ENCODE measurements at regions not wholly inside any gene's neighbourhood (a gene's known extent, or its start where the extent isn't known, plus 50 kb on each side); places are given as distances from the start of the nearest gene placed in this dataset.

- Histone ChIP-seq H3K27ac (no peak overlapping the region), H3K27me3 (replicated peaks) (no peaks in the 10 kb centered on the region), H3K36me3 (replicated peaks) (no peaks in the 10 kb centered on the region), H3K4me3 (ENCODE audit: low read depth, low read length) (no peak overlapping the region)
- in situ Hi-C loops (cut with HindIII; ENCODE audit: low pct_ligation_motif_present, low sequenced_read_pairs) = no loop called here
- DNase-seq = no peak
- no peak for TF ChIP-seq CTCF (IDR thresholded peaks at IDR 0.05; ENCODE audit: low read depth, low read length, missing control alignments)
Measured at GRCh38 chr4:126859872-126860271, 772.9 kb upstream of the INTU start.

GRCh38 chr4:126860308-126860707, 772.4 kb upstream of the INTU start:
- in situ Hi-C loops (cut with HindIII; ENCODE audit: low pct_ligation_motif_present, low sequenced_read_pairs) = no loop called here
- TF ChIP-seq CTCF (IDR thresholded peaks at IDR 0.05; ENCODE audit: low read depth, low read length, missing control alignments) = no peak
- no peaks in the 10 kb centered on the region for H3K36me3 ChIP-seq (replicated peaks)
- H3K27ac ChIP-seq = no peak overlapping the region
- no peak overlapping the region for H3K4me3 ChIP-seq (ENCODE audit: low read depth, low read length)
- no peak for DNase-seq
- H3K27me3 ChIP-seq (replicated peaks) = no peaks in the 10 kb centered on the region

GRCh38 chr4:126869967-126870366, 762.8 kb upstream of the INTU start:
- no peaks in the 10 kb centered on the region for H3K36me3 ChIP-seq (replicated peaks)
- no peak for DNase-seq
- TF ChIP-seq CTCF (IDR thresholded peaks at IDR 0.05; ENCODE audit: low read depth, low read length, missing control alignments) = no peak
- no peaks in the 10 kb centered on the region for H3K27me3 ChIP-seq (replicated peaks)
- H3K4me3 ChIP-seq (ENCODE audit: low read depth, low read length) = no peak overlapping the region
- H3K27ac ChIP-seq = no peak overlapping the region
- in situ Hi-C loops (cut with HindIII; ENCODE audit: low pct_ligation_motif_present, low sequenced_read_pairs) = no loop called here

GRCh38 chr4:126871810-126872209, 760.9 kb upstream of the INTU start:
- H3K36me3 ChIP-seq (replicated peaks) = no peaks in the 10 kb centered on the region
- no peak overlapping the region for H3K4me3 ChIP-seq (ENCODE audit: low read depth, low read length)
- no peaks in the 10 kb centered on the region for H3K27me3 ChIP-seq (replicated peaks)
- TF ChIP-seq CTCF (IDR thresholded peaks at IDR 0.05; ENCODE audit: low read depth, low read length, missing control alignments) = no peak
- DNase-seq = no peak
- in situ Hi-C loops (cut with HindIII; ENCODE audit: low pct_ligation_motif_present, low sequenced_read_pairs) = no loop called here
- no peak overlapping the region for H3K27ac ChIP-seq

- Histone ChIP-seq H3K27me3 (replicated peaks) (no peaks in the 10 kb centered on the region), H3K4me3 (ENCODE audit: low read depth, low read length) (no peak overlapping the region), H3K27ac (no peak overlapping the region), H3K36me3 (replicated peaks) (no peaks in the 10 kb centered on the region)
- no peak for TF ChIP-seq CTCF (IDR thresholded peaks at IDR 0.05; ENCODE audit: low read depth, low read length, missing control alignments)
- in situ Hi-C loops (cut with HindIII; ENCODE audit: low pct_ligation_motif_present, low sequenced_read_pairs) = no loop called here
- no peak for DNase-seq
Measured at GRCh38 chr4:126874533-126874932, 758.2 kb upstream of the INTU start.

- H3K27ac ChIP-seq = no peak overlapping the region
- no peaks in the 10 kb centered on the region for H3K27me3 ChIP-seq (replicated peaks)
- H3K4me3 ChIP-seq (ENCODE audit: low read depth, low read length) = no peak overlapping the region
- no peaks in the 10 kb centered on the region for H3K36me3 ChIP-seq (replicated peaks)
- no peak for TF ChIP-seq CTCF (IDR thresholded peaks at IDR 0.05; ENCODE audit: low read depth, low read length, missing control alignments)
- DNase-seq = no peak
- in situ Hi-C loops (cut with HindIII; ENCODE audit: low pct_ligation_motif_present, low sequenced_read_pairs) = no loop called here
Measured at GRCh38 chr4:126888968-126889367, 743.8 kb upstream of the INTU start.
